ENCODE measurements at regions not wholly inside any gene's neighbourhood (a gene's known extent, or its start where the extent isn't known, plus 50 kb on each side); places are given as distances from the start of the nearest gene placed in this dataset.

GRCh38 chr11:134878785-134879184, 466.7 kb upstream of the B3GAT1 start:
- no peak overlapping the region for H3K27ac ChIP-seq
- DNase-seq (no peak), ATAC-seq (no peak)
- H3K27me3 ChIP-seq: peaks cover 0 to 33% of the 10 kb centered on the region in 2 donors
- H3K4me3 ChIP-seq: no peak overlapping the region
- H3K4me1 ChIP-seq: no peaks in the 10 kb centered on the region
- intact Hi-C loops (cut with DNase I): no loop called here
- TF ChIP-seq CTCF (IDR thresholded peaks at IDR 0.05): no peak
- no peaks in the 10 kb centered on the region for H3K36me3 ChIP-seq
- H3K9me3 ChIP-seq: no peaks in the 10 kb centered on the region

GRCh38 chr11:134876226-134876625, 464.2 kb upstream of the B3GAT1 start:
- H3K4me1 ChIP-seq: no peaks in the 10 kb centered on the region
- no peak overlapping the region for H3K27ac ChIP-seq
- peaks cover 0 to 19% of the 10 kb centered on the region in 2 donors for H3K27me3 ChIP-seq
- no peak for TF ChIP-seq CTCF (IDR thresholded peaks at IDR 0.05)
- no peaks in the 10 kb centered on the region for H3K9me3 ChIP-seq
- intact Hi-C loops (cut with DNase I): no loop called here
- no peak overlapping the region for H3K4me3 ChIP-seq
- H3K36me3 ChIP-seq: no peaks in the 10 kb centered on the region
- DNase-seq (no peak), ATAC-seq (no peak)

GRCh38 chr11:134866981-134867675, 455.1 kb upstream of the B3GAT1 start:
- Histone ChIP-seq H3K9me3 (no peaks in the 10 kb centered on the region), H3K27ac (no peak overlapping the region), H3K4me3 (no peak overlapping the region), H3K27me3 (peaks cover 0 to 16% of the 10 kb centered on the region in 2 donors), H3K4me1 (no peaks in the 10 kb centered on the region), H3K36me3 (no peaks in the 10 kb centered on the region)
- intact Hi-C loops (cut with DNase I): no loop called here
- no peak for ATAC-seq
- TF ChIP-seq CTCF (IDR thresholded peaks at IDR 0.05): no peak
- DNase-seq: no peak

- intact Hi-C loops (cut with DNase I): no loop called here
Observed at GRCh38 chr11:134866215-134866614, 454.2 kb upstream of the B3GAT1 start.

GRCh38 chr11:134864968-134865305, 452.9 kb upstream of the B3GAT1 start:
- no peak for ATAC-seq
- no peak for DNase-seq
- H3K27me3 ChIP-seq: peaks cover 0 to 16% of the 10 kb centered on the region in 2 donors
- no peaks in the 10 kb centered on the region for H3K36me3 ChIP-seq
- intact Hi-C loops (cut with DNase I): no loop called here
- H3K9me3 ChIP-seq: no peaks in the 10 kb centered on the region
- no peak for TF ChIP-seq CTCF (IDR thresholded peaks at IDR 0.05)
- no peak overlapping the region for H3K27ac ChIP-seq
- H3K4me3 ChIP-seq: no peak overlapping the region
- H3K4me1 ChIP-seq: no peaks in the 10 kb centered on the region

More at GRCh38 chr11:134866215-134866614, 454.2 kb upstream of the B3GAT1 start:
- DNase-seq: no peak
- Histone ChIP-seq H3K27me3 (peaks cover 0 to 16% of the 10 kb centered on the region in 2 donors), H3K9me3 (no peaks in the 10 kb centered on the region), H3K27ac (no peak overlapping the region), H3K4me3 (no peak overlapping the region), H3K36me3 (no peaks in the 10 kb centered on the region), H3K4me1 (no peaks in the 10 kb centered on the region)
- no peak for TF ChIP-seq CTCF (IDR thresholded peaks at IDR 0.05)
- no peak for ATAC-seq

Measured in left lung (tissue), 4 donors.